ENCODE measurements at regions not wholly inside any gene's neighbourhood (a gene's known extent, or its start where the extent isn't known, plus 50 kb on each side); places are given as distances from the start of the nearest gene placed in this dataset.

GRCh38 chr9:19926774-19927173 is 137.9 kb upstream of the SLC24A2 start:
- no peak for TF ChIP-seq POLR2AphosphoS5 (IDR thresholded peaks at IDR 0.05; ENCODE audit: borderline replicate concordance, low read depth, low read length)
- TF ChIP-seq EZH2 (IDR thresholded peaks at IDR 0.05) = no peak
- TF ChIP-seq FOXP2 (optimal IDR thresholded peaks at IDR 0.05; ENCODE audit: control extremely low read depth, extremely low read length, insufficient read depth) = no peak
